Epidermal melanocyte (primary cell): ENCODE measurements at regions not wholly inside any gene's neighbourhood (a gene's known extent, or its start where the extent isn't known, plus 50 kb on each side); places are given as distances from the start of the nearest gene placed in this dataset.
A peak's percentile ranks its signal among the peaks of the same experiment; 100 is the strongest.

Source experiments
- DNase-seq: peaks from one replicate; pipeline ENCODE4 v3.0.0; 2011; ENCODE audit warnings: low spot score; ENCODE audit not compliant: insufficient read length

- DNase-seq, result no peak
Measured at GRCh38 chr14:73782623-73783022, 68.4 kb upstream of the PNMA1 start.

- DNase-seq, result no peak
Measured at GRCh38 chr14:73780896-73781295, 66.7 kb upstream of the PNMA1 start.

GRCh38 chr14:73780391-73780790 lies 66.2 kb upstream of the PNMA1 start:
- no peak for DNase-seq

GRCh38 chr14:73778736-73779135 lies 64.6 kb upstream of the PNMA1 start:
- no peak for DNase-seq

- no peak for DNase-seq
Measured at GRCh38 chr14:73777420-73777819, 63.2 kb upstream of the PNMA1 start.

GRCh38 chr14:73776194-73776537 lies 62.0 kb upstream of the PNMA1 start:
- no peak for DNase-seq

- no peak for DNase-seq
Measured at GRCh38 chr14:73775339-73776193, 61.4 kb upstream of the PNMA1 start.

- DNase-seq, result no peak
Measured at GRCh38 chr14:73774671-73775070, 60.5 kb upstream of the PNMA1 start.

- DNase-seq, result no peak
Measured at GRCh38 chr14:73774241-73774570, 60.0 kb upstream of the PNMA1 start.

- DNase-seq, result peak; percentile 83
Measured at GRCh38 chr14:73773441-73774240, 59.5 kb upstream of the PNMA1 start.

- no peak for DNase-seq
Measured at GRCh38 chr14:73771848-73772638, 57.9 kb upstream of the PNMA1 start.

GRCh38 chr14:73770977-73771847 lies 57.0 kb upstream of the PNMA1 start:
- no peak for DNase-seq

GRCh38 chr14:73768107-73768506 lies 53.9 kb upstream of the PNMA1 start:
- no peak for DNase-seq

- no peak for DNase-seq
Measured at GRCh38 chr14:73764406-73765280, 50.5 kb upstream of the PNMA1 start.
